GM10248 (cell line): ENCODE measurements at regions not wholly inside any gene's neighbourhood (a gene's known extent, or its start where the extent isn't known, plus 50 kb on each side); places are given as distances from the start of the nearest gene placed in this dataset.

Experiments used
- CTCF ChIA-PET: fragments of 300-600 bp; sonication (Branson Sonifier 250); formaldehyde crosslinking; extraction: SDS; loops from one replicate; lab custom pipeline; 2021; ENCODE audit warnings: antibody characterized with exemption; lab: Yijun Ruan, JAX
- POLR2A ChIA-PET: fragments of 350-650 bp; sonication (Branson Sonifier 250); formaldehyde crosslinking; extraction: SDS; loops from one replicate; lab custom pipeline; 2020; ENCODE audit warnings: antibody characterized with exemption; lab: Yijun Ruan, JAX
- DNase-seq: peaks from one replicate; pipeline ENCODE4 v3.0.0; 2012; ENCODE audit errors: extremely low spot score
- CTCF ChIP-seq: IDR thresholded peaks from 2 replicates; pipeline ENCODE4 v1.5.1; 2012; ENCODE audit warnings: mild to moderate bottlenecking, low read depth; ENCODE audit errors: extremely low read depth, missing control alignments, control extremely low read depth

DNA sequence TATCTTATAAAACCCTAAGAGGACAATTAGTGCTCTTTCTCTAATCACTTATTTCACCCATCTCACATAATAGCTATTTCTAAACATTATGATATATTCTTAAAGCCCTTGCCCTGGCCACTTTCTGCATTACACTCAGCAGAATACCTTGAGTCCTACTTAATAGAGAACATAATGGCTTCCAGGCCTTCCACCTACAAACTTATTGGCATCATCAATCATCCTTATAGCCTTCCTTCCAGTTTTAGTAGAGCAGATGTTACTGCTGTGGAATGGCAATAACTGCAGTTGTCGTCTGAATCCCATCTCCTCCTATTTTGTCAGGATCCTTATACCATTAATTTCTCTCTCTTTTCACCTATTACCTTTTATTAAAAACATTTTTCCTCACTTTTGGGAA is 1127.4 kb downstream of the LRFN5 start:
- TF ChIP-seq CTCF, result no peak
- ChIA-PET POLR2A (no interaction called here), CTCF (no interaction called here)
- no peak for DNase-seq

GRCh38 chr14:42732005-42732404 is 1125.3 kb downstream of the LRFN5 start:
- ChIA-PET POLR2A (no interaction called here), CTCF (no interaction called here)
- no peak for DNase-seq
- no peak for TF ChIP-seq CTCF

DNA sequence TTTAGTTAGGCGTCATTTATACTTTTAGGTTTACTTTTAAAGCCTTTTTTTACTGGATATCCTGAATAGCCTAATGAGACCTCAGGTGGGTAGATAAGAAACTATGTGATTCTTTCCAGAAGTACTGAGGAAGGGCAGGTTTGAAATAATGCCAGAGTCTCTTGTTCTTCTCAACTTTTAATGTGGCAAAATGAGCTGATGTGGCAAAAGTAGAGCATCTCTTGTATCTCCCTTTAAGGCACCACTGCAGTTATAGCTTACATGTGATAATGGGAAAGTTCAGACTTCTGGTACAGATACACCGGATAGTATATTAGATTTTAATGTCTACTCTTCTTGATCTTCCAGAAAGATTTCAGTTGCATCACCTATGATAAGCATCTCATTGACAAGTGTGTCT is 1124.8 kb downstream of the LRFN5 start:
- CTCF ChIA-PET, result no interaction called here

GRCh38 chr14:42729681-42730080 is 1123.0 kb downstream of the LRFN5 start:
- CTCF ChIA-PET, result no interaction called here
- POLR2A ChIA-PET, result no interaction called here
- DNase-seq, result no peak
- no peak for TF ChIP-seq CTCF

More for the DNA sequence above, 1124.8 kb downstream of the LRFN5 start:
- POLR2A ChIA-PET, result no interaction called here
- TF ChIP-seq CTCF, result no peak
- DNase-seq, result no peak

DNA sequence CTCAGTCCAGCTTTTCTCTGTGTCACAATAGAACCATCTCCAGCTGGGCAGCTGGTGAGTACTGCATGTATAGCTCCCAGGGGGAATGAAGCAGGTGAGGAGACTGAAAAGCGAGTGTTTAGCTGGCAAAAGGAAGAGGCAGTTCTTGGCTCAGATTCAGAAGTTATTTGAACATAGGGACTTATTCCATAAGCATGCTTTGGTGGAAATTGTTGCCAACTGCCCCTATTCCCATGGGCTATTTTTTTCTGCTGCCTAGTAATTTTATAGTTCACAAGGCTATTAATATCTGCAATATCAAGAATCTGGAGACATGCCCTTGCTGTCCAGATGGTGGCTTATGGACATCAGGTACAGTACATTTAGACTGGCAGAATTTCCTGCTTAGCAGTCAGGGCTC is 1112.7 kb downstream of the LRFN5 start:
- CTCF ChIA-PET, result no interaction called here
- DNase-seq, result no peak
- POLR2A ChIA-PET, result no interaction called here
- TF ChIP-seq CTCF, result no peak

- ChIA-PET POLR2A (no interaction called here), CTCF (no interaction called here)
- DNase-seq, result no peak
- TF ChIP-seq CTCF, result no peak
These were observed 1108.6 kb downstream of the LRFN5 start for GRCh38 chr14:42715316-42715715.

DNA sequence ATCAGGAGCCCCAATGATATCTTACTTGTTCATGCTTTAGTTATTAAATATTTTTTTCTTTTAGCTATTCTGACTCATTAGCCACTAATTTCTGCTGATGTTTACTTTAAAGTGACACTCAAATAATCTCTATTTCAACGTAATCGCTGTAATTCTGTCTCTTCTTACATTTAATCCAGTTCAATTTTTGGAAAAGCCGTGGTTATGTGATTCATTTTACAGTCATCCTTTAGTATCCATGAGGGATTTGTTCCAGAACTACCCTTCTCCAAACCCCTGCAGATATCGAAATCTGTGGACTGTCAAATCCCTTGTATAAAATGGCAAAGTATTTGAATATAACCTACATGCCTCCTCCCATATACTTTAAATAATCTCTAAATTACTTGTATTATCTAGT is 1103.4 kb downstream of the LRFN5 start:
- no peak for DNase-seq
- ChIA-PET CTCF (no interaction called here), POLR2A (no interaction called here)
- TF ChIP-seq CTCF, result no peak
